Gastroesophageal sphincter (tissue), 3 donors: ENCODE measurements at regions not wholly inside any gene's neighbourhood (a gene's known extent, or its start where the extent isn't known, plus 50 kb on each side); places are given as distances from the start of the nearest gene placed in this dataset.

Source experiments
- EP300 ChIP-seq: sonication (generic); formaldehyde crosslinking; IDR thresholded peaks from one replicate; pipeline ENCODE4 v1.6.1; 2017; ENCODE audit warnings: antibody characterized with exemption, mild to moderate bottlenecking
- TF ChIP-seq, protein P1 (sequence below), 4 experiments: fragments of 200-600 bp in 2 of 4; fragments of 450-650 bp in 2 of 4; sonication (generic) in 1 of 4; IDR thresholded peaks; one replicate each; pipeline ENCODE4 v1.5.1; 2017 to 2019; ENCODE audit warnings: antibody characterized with exemption in 4 of 4, mild to moderate bottlenecking in 2 of 4, moderate library complexity in 2 of 4

DNA sequence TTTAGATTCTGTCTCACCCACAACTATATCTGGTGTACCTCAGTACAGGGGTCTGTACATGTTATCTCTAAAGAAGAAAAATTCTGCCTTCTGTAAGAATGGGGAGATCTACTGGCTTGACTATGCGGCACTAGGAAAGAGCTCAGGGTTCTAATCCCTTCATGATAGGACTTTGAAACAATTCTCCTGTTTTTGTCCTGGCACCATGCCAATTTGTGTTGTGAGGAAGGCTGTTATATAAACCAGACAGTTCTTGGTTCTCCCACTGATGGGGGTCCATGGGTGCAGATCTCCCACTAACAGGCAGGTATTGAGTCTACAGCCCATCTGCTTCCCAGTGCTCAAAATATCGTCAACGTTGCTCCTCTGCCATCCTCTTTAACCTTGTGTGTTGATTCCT lies 883.7 kb downstream of the GALC start:
- TF ChIP-seq, protein P1, sequence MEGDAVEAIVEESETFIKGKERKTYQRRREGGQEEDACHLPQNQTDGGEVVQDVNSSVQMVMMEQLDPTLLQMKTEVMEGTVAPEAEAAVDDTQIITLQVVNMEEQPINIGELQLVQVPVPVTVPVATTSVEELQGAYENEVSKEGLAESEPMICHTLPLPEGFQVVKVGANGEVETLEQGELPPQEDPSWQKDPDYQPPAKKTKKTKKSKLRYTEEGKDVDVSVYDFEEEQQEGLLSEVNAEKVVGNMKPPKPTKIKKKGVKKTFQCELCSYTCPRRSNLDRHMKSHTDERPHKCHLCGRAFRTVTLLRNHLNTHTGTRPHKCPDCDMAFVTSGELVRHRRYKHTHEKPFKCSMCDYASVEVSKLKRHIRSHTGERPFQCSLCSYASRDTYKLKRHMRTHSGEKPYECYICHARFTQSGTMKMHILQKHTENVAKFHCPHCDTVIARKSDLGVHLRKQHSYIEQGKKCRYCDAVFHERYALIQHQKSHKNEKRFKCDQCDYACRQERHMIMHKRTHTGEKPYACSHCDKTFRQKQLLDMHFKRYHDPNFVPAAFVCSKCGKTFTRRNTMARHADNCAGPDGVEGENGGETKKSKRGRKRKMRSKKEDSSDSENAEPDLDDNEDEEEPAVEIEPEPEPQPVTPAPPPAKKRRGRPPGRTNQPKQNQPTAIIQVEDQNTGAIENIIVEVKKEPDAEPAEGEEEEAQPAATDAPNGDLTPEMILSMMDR (IDR thresholded peaks at IDR 0.05), result no peak
- no peak for TF ChIP-seq EP300
